HL-60 (cell line): ENCODE measurements at regions not wholly inside any gene's neighbourhood (a gene's known extent, or its start where the extent isn't known, plus 50 kb on each side); places are given as distances from the start of the nearest gene placed in this dataset.

Experiments
- CTCF ChIP-seq: IDR thresholded peaks from one replicate; pipeline ENCODE4 v1.5.1; 2011; ENCODE audit warnings: low read length, control low read depth, inconsistent platforms; ENCODE audit not compliant: insufficient read depth
- REST ChIP-seq: IDR thresholded peaks from 2 replicates; pipeline ENCODE4 v1.6.1; 2012; ENCODE audit warnings: low read depth; ENCODE audit not compliant: insufficient replicate concordance

GRCh38 chr11:24391167-24391566 is 105.7 kb upstream of the LUZP2 start:
- no peak for TF ChIP-seq REST
- no peak for TF ChIP-seq CTCF
